Panc1 (cell line): ENCODE measurements at regions not wholly inside any gene's neighbourhood (a gene's known extent, or its start where the extent isn't known, plus 50 kb on each side); places are given as distances from the start of the nearest gene placed in this dataset.

Source experiments
- ATAC-seq: fragments of 200-7000 bp; cut with Tn5 transposase; 2 replicates; pipeline ENCODE4 v1.9.1; 2020; ENCODE audit warnings: mild to moderate bottlenecking, moderate library complexity
- BruUV-seq: library from RNA; stranded (reverse); fragments of 400-500 nt; replicated peaks from 2 replicates; lab custom pipeline; 2021; lab: Mats Ljungman, UMichigan
- CTCF ChIA-PET: fragments of 300-600 bp; sonication (Branson Sonifier 250); formaldehyde crosslinking; loops from one replicate; lab custom pipeline; 2022; ENCODE audit warnings: antibody characterized with exemption; lab: Charles Lee
- POLR2A ChIA-PET: fragments of 300-600 bp; sonication (Branson Sonifier 250); formaldehyde crosslinking; loops from one replicate; lab custom pipeline; 2022; ENCODE audit warnings: antibody characterized with exemption; lab: Charles Lee
- DNase-seq: peaks from one replicate; pipeline ENCODE4 v3.0.0-alpha.2; 2010; ENCODE audit warnings: low read depth, low spot score
- H3K27ac ChIP-seq: 2 replicates; pipeline ENCODE4 v1.5.1; 2011; ENCODE audit warnings: mild to moderate bottlenecking, low read length, inconsistent platforms
- H3K27me3 ChIP-seq: fragments of 200-500 bp; sonication (Bioruptor generic); 2 replicates; pipeline ENCODE4 v1.6.0; 2014; ENCODE audit warnings: low read length, inconsistent platforms; ENCODE audit not compliant: control insufficient read depth, insufficient read depth
- H3K36me3 ChIP-seq: fragments of 200-500 bp; sonication (Bioruptor generic); 2 replicates; pipeline ENCODE4 v1.5.1; 2014; ENCODE audit warnings: inconsistent platforms, mild to moderate bottlenecking, low read length, moderate library complexity; ENCODE audit not compliant: control insufficient read depth, insufficient read depth
- H3K4me1 ChIP-seq: 2 replicates; pipeline ENCODE4 v1.5.1; 2011; ENCODE audit warnings: inconsistent platforms, mild to moderate bottlenecking, low read length, moderate library complexity; ENCODE audit not compliant: control insufficient read depth, insufficient read depth
- H3K4me3 ChIP-seq, 2 experiments: 2 replicates each; pipeline ENCODE4 v1.5.1; 2011 to 2012; ENCODE audit warnings: low read depth in 2 of 2, low read length in 2 of 2, mild to moderate bottlenecking in 2 of 2, inconsistent platforms in 1 of 2, moderate library complexity in 1 of 2
- H3K9me3 ChIP-seq: fragments of 200-500 bp; sonication (Bioruptor generic); 2 replicates; pipeline ENCODE4 v1.5.1; 2014; ENCODE audit warnings: low read depth, mild to moderate bottlenecking, inconsistent platforms, low read length, moderate library complexity; ENCODE audit not compliant: control insufficient read depth, insufficient read depth
- POLR2AphosphoS5 ChIP-seq: IDR thresholded peaks from 2 replicates; pipeline ENCODE4 v1.6.1; 2012; ENCODE audit warnings: mild to moderate bottlenecking, low read depth, low read length, moderate library complexity
- SIN3A ChIP-seq: IDR thresholded peaks from 2 replicates; pipeline ENCODE4 v1.6.1; 2012; ENCODE audit warnings: low read depth, mild to moderate bottlenecking, low read length, moderate library complexity, borderline replicate concordance; ENCODE audit not compliant: insufficient read depth
- TCF7L2 ChIP-seq: IDR thresholded peaks from 2 replicates; pipeline ENCODE4 v1.6.1; 2011; ENCODE audit warnings: mild to moderate bottlenecking, low read depth, low read length, inconsistent platforms
- in situ Hi-C: cut with HindIII; loops from 2 replicates; pipeline ENCODE4 v1.10.0; 2016; ENCODE audit warnings: low sequenced_read_pairs, low pct_unique_long_range_greater_than_20kb
- intact Hi-C: fragments of 100-400 bp; cut with micrococcal nuclease; formaldehyde crosslinking; loops from one replicate; pipeline ENCODE4 v1.10.0; 2022; ENCODE audit not compliant: unreplicated experiment
- TF ChIP-seq, protein P1 (sequence below), 2 experiments: IDR thresholded peaks; 2 replicates each; pipeline ENCODE4 v1.6.1; 2011 to 2012; ENCODE audit warnings: low read depth in 2 of 2, control low read depth in 1 of 2, low read length in 1 of 2, mild to moderate bottlenecking in 1 of 2, moderate library complexity in 1 of 2; ENCODE audit not compliant: insufficient read depth in 1 of 2
- TF ChIP-seq, protein P2 (sequence below): fragments of 450-650 bp; IDR thresholded peaks from 2 replicates; pipeline ENCODE4 v1.5.1; 2017; ENCODE audit warnings: mild to moderate bottlenecking

DNA sequence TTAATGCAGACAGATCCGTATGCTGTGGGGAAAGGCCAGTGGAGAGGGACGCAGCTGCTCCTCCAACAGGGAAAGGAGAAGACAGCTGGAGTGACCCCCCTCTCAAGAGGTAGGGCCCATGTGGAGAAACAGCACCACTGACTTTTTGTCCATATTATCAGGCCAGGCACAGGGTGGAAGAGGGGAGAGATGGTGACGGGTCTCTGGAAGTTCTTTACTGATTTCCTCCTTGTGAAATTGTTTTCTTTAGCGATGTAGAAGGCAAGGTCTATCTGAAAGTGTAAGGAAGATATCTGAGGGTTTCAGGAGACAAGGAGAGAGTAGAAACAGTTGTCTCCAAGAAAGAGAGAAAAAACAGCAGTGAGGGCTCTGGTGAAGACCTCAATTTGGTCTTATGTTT, 338.8 kb downstream of the VPS13C start:
- Histone ChIP-seq H3K4me3 (no peak overlapping the region), H3K9me3 (no peaks in the 10 kb centered on the region), H3K36me3 (no peaks in the 10 kb centered on the region), H3K27me3 (peaks cover 7% of the 10 kb centered on the region), H3K27ac (no peak overlapping the region), H3K4me1 (no peaks in the 10 kb centered on the region)
- no peak for TF ChIP-seq POLR2AphosphoS5
- TF ChIP-seq, protein P1, sequence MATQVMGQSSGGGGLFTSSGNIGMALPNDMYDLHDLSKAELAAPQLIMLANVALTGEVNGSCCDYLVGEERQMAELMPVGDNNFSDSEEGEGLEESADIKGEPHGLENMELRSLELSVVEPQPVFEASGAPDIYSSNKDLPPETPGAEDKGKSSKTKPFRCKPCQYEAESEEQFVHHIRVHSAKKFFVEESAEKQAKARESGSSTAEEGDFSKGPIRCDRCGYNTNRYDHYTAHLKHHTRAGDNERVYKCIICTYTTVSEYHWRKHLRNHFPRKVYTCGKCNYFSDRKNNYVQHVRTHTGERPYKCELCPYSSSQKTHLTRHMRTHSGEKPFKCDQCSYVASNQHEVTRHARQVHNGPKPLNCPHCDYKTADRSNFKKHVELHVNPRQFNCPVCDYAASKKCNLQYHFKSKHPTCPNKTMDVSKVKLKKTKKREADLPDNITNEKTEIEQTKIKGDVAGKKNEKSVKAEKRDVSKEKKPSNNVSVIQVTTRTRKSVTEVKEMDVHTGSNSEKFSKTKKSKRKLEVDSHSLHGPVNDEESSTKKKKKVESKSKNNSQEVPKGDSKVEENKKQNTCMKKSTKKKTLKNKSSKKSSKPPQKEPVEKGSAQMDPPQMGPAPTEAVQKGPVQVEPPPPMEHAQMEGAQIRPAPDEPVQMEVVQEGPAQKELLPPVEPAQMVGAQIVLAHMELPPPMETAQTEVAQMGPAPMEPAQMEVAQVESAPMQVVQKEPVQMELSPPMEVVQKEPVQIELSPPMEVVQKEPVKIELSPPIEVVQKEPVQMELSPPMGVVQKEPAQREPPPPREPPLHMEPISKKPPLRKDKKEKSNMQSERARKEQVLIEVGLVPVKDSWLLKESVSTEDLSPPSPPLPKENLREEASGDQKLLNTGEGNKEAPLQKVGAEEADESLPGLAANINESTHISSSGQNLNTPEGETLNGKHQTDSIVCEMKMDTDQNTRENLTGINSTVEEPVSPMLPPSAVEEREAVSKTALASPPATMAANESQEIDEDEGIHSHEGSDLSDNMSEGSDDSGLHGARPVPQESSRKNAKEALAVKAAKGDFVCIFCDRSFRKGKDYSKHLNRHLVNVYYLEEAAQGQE (IDR thresholded peaks at IDR 0.05; ENCODE audit: insufficient read depth in 1 of 2, low read depth in 2 of 2, low read length in 1 of 2) = no peak
- no peak for TF ChIP-seq SIN3A
- TF ChIP-seq, protein P2, sequence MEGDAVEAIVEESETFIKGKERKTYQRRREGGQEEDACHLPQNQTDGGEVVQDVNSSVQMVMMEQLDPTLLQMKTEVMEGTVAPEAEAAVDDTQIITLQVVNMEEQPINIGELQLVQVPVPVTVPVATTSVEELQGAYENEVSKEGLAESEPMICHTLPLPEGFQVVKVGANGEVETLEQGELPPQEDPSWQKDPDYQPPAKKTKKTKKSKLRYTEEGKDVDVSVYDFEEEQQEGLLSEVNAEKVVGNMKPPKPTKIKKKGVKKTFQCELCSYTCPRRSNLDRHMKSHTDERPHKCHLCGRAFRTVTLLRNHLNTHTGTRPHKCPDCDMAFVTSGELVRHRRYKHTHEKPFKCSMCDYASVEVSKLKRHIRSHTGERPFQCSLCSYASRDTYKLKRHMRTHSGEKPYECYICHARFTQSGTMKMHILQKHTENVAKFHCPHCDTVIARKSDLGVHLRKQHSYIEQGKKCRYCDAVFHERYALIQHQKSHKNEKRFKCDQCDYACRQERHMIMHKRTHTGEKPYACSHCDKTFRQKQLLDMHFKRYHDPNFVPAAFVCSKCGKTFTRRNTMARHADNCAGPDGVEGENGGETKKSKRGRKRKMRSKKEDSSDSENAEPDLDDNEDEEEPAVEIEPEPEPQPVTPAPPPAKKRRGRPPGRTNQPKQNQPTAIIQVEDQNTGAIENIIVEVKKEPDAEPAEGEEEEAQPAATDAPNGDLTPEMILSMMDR = no peak
- no peak for TF ChIP-seq TCF7L2
- intact Hi-C loops = no loop called here
- DNase-seq = no peak
- ATAC-seq = no peak
- no TSS peak for BruUV-seq
- CTCF ChIA-PET = no interaction called here
- in situ Hi-C loops = no loop called here
- POLR2A ChIA-PET = no interaction called here

DNA sequence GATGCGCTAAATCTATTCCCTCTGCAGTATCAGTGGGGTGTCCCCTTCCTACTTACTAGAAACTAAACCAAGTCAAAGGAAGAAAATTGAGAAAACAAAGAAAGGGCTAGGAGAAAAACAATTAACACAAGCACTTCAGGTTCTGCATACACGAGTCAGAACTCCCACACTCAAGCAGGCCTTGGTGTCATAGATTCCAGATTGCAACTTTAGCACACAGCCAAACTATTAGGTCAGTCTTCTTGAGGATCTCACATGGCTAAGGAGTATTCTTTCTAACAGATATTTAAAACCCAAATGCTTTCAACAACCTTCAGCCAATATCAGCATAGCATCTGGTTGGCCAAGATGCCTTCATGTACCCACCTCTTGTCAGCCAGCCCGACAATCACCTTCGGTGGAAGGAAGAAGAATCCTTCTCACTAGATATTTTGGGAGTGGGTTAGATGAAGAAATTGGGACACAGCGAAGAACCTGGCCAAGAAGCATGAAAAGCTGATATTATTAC, 340.0 kb downstream of the VPS13C start:
- Histone ChIP-seq H3K27me3 (peaks cover 7% of the 10 kb centered on the region), H3K36me3 (no peaks in the 10 kb centered on the region), H3K4me1 (no peaks in the 10 kb centered on the region), H3K27ac (no peak overlapping the region), H3K4me3 (no peak overlapping the region), H3K9me3 (no peaks in the 10 kb centered on the region)
- TF ChIP-seq TCF7L2 = no peak
- TF ChIP-seq, protein P1 (IDR thresholded peaks at IDR 0.05; ENCODE audit: insufficient read depth in 1 of 2, low read depth in 2 of 2, low read length in 1 of 2) = no peak
- TF ChIP-seq, protein P2 = no peak
- no peak for TF ChIP-seq POLR2AphosphoS5
- TF ChIP-seq SIN3A = no peak
- ATAC-seq (no peak), DNase-seq (no peak)
- BruUV-seq = no TSS peak
- POLR2A ChIA-PET = no interaction called here
- intact Hi-C loops (no loop called here), in situ Hi-C loops (no loop called here)
- CTCF ChIA-PET = no interaction called here
